Stimulated activated CD4-positive, alpha-beta T cell treated with anti-CD3 and anti-CD28 coated beads, Interleukin-4, amount 100 ng/mL, for 4 hours (primary cell): ENCODE measurements at regions not wholly inside any gene's neighbourhood (a gene's known extent, or its start where the extent isn't known, plus 50 kb on each side); places are given as distances from the start of the nearest gene placed in this dataset.

Experiments used
- DNase-seq, 2 experiments: peaks; one replicate each; pipeline ENCODE4 v3.0.0-alpha.2; 2020

DNA sequence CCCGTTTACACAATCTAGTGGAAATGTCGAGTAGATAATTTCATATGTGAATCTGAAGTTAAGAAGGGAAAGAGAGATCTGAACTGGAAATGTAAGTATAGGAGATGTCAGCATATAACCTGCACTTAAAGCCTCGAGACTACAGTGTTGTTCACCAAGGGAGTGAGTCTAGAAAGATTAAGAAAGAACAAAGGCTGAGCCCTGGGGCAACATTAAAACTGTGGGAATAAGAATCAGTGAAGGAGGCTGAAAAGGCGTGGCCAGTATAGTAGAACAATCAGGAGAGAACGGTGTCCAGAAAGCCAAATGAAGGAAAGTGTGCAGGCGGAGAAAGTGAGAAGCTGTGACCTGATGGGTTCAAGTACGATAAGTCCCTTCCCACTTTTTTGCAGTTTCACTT is 118.8 kb upstream of the TENM3 start:
- DNase-seq, result no peak

DNA sequence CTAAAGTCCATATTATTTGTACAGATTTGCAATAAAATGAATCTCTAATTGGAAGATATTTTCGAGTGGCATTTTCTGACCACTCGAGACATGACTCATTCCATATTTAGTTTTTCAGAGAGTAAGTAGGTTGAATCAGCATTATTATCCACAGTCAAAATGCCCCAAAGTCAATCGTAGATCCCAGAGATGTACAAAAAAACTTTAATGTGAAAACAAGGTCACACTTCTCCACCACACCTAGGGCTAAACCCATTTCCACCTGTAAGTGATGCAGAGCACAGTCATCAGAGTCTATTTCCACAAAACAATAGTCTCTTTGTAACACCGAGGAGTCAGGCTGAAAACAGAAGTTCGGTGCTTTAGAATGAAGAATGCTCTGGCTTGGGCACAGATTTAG is 117.1 kb upstream of the TENM3 start:
- DNase-seq, result no peak

DNA sequence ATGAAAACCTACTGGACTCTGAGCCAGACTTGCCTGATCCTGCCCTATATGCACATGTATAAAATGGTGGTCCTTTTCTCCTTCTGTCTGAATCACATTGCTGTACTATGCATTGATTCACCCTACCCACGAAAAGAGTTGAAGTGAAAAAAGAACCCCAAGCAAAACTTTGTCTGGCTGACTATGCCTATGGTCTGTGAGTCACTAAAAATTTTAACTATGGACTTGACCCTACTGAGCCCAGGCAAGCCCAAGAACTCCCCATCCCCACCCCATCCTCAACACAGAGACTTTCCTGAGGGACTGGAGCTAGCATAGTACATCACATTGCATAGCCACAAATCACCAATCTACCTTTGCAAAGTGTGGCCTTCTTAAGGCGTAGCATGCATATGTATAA is 116.6 kb upstream of the TENM3 start:
- no peak for DNase-seq

DNA sequence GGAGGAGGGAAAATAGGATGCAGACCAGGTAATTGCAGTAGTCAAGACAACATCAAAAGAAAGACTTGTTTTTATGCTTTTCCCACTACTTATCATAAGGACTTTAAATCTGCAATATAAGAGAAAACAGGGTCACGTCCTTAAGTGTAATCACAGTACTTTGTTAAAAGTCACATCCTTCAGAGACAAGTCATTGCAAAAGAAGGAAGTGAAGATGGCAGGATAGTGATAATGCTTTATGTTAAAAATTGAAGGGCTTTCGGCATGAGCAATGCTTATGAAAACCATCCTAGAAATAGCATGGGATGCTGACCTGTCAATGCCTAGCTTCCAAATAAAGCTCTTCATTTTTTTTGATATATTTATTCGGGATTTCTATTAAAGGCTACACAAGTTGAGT is 110.2 kb upstream of the TENM3 start:
- DNase-seq, result no peak

DNA sequence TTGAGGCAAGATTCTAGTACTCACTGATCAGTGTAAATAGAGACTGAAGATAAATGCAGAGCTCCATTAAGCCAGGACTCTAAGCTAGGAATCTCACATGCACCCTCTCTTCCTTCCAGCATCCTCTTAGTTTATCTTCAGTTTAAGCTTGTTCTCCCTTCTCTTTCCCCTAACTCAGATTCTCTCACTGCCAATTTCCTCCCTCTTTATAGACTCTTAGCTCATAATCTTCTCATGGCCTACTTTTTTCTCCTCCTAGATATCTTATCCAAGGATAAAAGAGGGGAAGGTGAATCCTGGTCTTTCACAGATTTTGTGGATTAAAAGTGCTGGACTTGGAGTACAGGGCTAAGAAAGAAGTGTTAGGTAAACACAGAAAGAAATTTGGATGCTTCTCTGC is 108.9 kb upstream of the TENM3 start:
- no peak for DNase-seq

DNA sequence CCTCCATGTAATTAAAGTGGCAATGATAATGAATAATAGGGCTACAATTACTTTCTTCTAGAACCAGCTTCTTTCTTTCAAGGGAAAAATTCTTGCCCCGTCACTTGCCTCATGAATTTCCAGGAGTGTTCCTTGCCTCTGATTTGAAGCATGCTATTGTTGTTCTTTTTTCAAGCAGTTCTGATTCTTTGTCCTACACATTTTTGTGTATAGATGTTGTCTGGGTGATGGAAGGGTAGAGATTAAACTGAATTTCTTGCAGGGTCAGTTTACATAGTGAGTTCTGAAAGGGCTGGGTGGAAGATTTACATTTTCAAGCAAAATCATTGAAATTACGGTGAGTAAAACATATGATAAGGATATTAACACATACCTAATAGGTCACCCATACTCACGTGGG is 107.0 kb upstream of the TENM3 start:
- DNase-seq, result no peak

DNA sequence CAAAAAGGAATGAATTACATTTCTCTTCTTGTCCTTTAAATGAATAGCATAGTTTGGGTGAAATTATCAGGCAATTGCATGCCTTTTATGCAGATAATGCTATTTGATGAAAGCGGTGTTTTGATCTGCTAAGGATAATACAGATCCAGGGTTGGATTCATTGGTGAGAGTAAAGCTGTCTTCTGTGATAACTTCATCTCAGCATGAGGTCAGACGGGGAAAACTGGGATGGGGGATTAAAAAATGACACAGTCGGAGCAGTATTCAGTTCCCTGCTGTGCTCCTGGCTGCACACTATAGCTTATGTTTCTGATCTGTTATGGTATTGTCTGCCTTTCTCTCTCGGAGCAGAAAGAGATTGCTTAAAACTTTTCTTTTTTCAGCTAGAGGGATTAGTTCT is 105.9 kb upstream of the TENM3 start:
- DNase-seq, result no peak

DNA sequence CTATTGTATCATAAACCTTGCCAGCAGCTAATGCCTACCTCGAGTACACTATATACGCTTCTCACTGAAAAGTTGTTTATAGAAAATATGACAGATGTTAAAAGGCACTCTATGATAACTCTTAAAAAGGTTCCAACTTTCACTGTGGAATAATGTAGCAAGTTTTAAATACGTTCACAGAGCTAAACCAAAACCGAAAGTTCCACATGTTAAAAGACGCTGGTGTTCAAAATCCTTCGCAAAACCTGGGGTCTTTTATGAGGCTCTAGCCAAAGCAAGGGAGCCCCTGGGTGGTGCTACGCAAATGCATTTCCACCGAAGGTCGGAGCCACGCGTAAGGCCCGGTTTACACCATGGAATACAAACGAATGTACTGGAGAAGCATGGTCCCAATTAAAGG is 103.7 kb upstream of the TENM3 start:
- no peak for DNase-seq

DNA sequence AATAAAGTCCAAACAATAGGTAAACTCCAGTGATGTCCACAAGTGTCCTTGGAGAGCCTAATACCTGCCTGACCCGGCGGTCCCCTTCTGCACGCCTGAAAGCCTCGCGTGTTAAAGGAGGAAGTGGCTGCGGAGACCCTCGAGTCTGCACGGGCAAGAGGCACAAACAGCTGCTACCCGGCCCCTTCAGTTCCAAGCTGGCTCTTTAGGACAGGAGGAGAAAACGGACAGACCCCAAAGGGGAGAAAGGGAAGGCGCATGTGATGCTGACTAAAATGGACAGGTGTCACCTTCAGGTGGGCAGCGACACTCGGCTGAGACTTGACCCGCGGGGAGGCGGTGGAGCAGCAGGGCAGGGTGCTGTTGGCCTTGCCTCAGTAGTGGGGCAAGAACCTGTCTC is 102.7 kb upstream of the TENM3 start:
- DNase-seq, result no peak

DNA sequence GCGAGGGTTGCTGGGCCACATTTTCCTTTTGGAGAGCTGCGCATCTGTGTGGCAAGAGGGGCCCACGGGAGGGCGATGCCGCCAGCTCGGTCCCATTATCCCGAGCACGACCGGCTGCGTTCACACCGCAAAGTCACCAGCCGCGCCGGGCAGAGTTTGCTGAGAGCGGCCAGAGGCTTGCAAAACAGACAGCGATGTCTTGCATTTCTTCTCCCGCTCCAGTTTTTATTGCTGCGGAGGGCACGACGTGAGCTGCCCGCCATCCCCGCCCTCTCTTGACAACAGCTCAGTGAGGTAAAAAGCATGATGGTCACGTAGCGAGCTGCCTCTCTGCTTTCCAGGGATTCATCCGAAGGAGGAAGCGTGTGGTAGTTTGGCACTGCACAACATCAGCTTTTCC is 102.1 kb upstream of the TENM3 start:
- no peak for DNase-seq

DNA sequence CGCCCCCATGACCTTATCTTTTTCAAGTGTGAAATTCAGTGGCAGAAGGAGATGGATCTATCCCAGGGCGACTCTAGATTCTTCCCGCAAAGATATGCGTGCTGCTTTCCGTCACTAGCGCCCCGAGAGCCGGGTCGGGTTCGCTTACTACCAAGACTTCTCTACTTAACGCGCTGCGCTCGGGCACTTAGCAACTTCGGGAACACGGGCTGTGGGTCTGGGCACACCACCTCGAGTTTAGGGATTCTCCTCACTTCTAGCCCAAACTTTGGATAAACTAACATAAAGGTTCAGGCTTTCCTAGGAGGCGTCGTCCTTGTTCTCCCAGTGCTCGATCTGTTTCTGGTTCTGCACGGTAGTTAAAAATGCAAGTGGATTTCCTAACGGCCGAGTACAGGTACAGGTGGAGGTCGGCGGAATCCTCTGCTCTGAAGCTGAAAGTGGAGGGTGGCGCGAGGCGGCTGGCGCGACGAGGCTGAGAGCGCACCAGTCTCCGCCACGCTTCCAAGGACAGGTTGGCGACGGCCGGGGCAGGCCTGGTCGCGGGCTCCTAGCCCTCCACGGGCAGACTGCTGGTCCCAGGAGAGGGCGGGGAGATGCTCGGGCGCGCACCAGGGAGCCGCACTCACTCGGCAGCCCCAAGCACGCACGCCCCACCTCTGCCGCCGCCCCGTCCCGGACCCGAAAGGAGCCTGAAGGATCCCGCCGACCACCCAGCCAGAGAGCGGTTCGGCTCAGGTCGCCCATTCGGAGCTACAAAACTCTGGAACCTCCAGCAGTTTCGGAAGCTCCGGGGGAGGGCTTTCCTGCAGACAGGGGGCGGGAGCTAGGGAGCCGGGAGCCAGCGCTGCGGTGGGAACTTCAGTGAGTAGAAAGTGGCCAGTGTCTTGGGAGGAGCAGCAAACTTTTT is 100.8 kb upstream of the TENM3 start:
- no peak for DNase-seq

DNA sequence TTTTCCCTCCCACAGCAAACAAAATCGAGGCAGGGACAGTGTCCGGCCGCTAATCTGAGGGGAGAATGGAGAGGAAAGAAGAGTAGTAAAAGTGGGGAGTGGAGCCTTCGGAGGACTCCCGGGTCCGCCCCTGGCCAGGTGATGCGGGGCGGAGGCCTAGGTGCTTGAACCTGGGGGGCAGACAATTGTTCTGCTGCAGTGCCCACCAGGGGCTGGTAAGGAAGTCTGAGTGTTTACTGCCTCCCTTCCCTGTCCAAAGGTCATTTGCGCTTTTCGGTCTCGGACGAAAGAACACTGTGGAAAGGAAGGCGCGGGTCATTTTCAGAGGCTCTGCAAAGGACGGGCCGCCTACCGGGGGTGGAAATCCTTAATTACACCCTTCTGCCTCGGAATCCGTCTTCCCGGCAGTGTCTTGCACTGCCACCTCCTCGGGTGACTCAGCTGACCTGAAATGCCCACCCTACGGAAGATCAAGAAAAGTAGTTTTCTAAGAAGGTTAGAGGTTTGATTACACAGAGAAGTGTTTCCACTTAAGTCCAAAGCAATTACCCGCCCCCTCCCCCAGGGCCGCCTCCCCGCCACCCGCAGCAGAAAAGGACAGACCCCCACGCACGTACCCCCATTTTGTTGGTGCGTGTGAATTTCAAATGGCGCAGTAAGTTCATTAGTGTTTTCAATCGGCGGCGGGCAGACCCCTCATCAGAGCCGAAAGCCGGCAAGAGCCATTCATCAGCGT is 99.9 kb upstream of the TENM3 start:
- DNase-seq, result no peak

DNA sequence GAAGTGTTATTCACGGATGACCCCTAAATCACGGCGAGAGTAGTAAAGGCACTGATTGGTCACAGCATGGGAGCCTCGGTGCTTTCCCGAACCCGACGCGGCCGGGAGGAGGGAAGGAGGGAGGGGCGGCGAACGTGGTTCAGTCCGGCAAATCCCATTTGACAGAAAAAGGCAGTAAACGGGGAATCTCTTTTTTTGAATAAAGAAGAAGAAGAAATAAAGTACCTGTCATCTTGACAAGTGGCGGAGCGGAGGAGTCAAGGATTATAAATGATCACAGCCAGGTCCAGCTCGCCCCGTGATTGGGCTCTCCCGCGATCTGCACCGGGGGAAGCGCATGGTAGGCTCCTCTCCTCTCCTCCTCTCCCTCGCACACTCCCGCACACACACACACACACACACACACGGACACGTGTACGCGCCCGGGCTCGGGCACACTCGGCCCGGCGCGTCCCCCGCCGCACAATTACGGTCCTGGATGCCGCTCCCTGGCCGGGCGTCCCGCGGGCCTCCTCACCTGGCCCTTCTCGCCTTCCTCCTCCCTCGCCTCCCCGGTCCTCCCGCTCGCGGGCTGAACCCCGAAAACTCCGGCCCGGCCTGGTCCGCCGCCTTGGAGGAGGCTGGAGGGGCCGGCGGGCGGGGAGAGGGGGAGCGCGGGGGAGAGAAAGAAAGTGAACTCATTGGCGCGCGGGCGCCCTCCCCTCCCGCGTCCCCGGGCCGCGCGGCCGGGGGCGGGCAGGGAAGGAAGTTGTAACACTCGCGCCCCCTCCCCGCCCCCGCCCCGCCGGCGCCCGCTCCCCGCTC is 99.2 kb upstream of the TENM3 start:
- no peak for DNase-seq

DNA sequence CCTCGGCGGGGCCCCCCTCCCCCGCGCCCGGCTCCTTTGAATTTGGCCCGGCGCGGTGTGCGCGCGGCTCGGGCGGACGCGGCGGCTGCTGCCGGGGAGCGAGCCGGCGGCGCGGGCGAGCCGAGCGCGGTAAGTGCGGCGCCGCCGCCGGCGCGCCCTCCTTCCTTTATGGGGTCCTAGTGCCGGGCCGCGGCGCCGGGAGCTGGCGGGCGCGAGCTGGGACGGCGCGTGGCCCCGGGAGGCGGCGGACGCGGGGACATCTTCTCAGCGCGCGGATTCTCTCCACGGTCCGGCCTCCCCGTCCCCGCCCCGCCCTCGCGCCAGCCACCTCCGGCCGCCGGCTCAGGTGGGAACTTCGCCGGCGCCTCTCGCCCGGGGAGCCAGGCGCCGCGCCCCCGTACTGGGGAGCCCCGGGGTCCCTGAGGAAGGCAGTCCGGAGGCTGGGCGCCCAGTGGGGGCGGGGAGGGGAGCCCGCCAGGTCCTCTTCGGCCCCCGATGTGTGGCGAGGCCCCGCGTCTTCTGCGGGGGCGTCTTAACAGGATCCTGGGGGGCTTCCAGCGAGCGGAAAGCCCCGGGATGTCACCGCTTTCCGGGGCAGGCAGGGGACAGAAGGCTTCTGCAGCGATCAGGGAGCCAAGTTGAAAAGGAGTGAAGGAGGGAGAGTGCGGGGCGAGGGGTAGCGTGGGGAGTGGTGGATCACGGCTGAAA is 98.4 kb upstream of the TENM3 start:
- DNase-seq, result no peak

DNA sequence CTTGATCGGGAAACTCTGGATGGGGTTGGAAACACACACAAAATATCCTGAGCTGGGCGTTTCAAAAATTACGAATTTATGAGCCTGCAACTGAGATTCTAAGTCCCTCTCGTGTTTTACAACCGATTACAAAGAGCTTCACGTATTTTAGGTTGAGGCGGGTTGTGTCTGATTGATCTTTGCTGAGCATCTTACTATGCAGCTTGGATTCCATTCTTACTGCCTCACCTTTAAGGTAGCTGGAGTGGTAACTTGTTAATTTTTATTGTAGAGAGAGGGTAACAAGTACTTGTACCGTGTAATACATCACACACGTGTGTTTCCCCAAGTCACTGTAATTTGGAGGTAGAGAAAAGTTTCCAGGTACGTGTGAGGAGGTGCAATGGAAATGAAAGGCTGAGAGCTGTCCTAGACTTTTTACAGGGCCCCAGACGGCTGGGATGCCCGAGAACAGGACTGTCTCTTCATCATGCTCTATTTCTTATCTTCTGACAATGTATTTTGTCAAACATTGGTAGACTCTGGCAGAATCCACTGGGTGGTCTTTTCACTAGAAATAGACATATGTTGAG is 97.8 kb upstream of the TENM3 start:
- no peak for DNase-seq

DNA sequence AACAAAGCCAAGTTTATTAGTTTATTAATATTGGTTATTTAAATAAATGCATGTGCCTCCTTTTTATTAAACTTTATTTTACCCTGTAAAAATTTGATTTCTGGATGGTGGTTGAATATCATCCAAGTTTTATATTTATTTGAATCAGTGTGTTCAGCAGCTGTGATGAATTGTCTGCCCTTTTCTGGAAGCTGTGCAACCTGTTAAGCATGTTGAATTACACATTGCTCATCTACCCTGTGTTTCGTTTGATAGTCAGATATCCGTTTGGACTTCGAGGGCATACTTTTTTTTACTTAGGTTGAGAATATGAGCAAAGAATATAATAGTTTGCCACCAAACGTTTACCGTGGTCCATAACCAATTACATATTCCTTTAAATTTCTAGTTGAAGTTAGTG is 95.8 kb upstream of the TENM3 start:
- DNase-seq, result no peak

DNA sequence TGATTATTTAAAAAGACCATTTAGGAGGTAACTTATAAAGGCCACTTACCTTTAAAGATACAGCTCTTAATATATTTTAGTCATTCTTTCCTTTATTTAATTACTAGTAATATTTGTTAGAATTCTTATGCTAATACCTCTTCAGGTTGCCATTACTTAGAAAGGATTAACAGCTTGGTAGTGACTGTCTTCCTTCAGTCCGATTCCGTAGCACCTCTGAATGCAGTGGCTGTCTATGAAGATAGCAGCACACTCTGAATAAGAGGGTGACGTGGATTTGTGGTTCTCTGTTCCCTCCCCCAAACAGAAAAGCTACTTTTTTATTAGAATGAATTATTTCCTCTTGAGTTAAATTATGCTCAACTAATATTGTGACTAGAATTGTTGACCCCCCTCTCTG is 92.6 kb upstream of the TENM3 start:
- DNase-seq, result no peak

DNA sequence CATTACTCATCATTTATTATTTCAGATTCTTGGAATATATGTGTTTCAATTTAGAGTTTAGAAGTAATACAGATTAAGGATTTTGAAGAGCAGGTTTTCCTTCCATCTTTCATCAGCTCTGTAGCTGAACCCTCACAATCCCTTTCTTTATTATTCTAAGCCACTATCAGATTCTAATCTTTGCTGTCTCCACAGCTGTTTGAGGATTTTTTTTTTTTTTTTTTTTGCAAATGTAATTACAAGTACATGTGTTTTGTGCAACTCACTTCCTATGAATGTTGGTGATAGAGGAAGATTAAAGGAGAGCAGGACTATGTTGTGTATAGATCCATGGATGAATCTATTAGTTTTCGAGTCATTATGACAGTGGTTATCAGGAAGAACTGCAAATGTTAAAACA is 87.4 kb upstream of the TENM3 start:
- DNase-seq, result no peak

DNA sequence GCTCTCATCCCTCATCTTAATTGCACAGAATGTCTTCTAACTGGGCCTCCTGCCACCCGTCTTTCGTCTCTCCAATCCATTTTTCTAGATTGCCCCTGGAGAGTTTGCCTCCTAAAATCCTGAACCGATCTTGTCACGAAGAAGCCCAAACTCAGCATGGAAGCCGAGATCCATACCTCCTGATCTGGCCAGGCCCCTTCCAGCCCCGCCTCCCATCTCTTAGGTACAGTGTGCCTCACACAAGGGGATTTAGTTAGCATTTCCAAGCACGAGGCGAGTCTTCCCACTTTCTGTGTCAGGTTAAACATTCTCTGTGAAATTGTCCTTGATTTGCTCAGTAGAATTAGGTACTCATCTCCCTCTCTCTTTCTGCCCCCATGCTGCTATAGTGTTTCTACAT is 80.0 kb upstream of the TENM3 start:
- no peak for DNase-seq

DNA sequence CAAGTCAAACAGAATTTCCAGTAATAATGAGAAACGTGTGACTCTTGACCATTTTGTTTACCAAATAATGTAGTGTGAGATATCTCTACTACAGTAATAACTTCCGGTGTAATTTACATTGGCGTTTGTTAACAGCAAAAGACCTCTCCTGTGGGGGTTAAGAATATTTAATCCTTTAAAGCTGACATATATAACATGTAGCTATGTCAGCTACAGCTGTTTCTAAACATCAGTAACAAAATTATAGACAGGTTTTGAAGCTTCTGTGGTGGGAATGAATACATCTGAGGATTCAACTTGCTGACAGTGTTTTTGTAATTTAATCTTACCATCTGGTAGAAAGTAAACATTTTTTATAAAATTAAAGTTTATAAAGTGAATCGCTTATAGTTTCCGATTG is 73.6 kb upstream of the TENM3 start:
- no peak for DNase-seq

DNA sequence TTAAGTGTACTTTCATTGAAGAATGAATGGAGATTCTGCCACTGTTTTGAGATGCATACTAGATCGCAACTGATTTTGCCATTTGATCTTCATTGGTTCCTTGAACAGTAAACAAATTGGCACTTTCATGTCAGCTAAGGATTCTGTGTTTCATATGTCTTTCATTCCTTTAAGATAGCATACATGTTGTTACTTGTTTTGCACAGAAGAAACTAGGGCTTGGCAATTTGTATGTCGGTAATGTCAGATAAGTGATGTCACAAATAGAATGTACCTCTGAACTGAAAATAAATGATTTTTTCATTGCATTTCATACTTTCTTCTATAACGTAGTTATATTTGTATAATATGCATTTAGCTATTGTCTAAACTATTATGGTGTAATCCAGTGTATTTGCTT is 73.2 kb upstream of the TENM3 start:
- no peak for DNase-seq

DNA sequence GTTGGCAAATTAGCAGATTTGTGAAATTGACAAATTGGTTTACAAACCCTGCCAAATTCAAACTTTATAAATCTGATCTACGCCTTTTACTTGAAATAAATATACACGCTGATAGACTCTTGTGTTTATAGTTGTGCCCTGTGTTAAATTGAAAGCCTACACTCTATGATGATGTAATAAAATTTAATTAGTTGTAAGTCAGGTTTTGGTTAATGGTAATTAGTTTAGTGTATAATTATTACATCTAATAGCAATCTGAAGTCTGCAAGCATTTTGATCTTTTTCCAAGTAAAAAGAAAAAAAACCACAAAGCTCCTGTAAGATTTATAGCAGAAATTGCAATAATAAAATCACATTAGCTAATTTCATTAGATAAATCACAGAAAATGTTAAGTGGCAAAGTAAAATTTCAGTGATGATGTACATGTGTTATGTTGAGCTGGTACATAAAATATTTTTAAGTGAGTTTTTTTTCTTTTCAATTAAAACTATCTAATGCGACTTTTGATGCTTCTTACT is 72.7 kb upstream of the TENM3 start:
- DNase-seq, result no peak
